Renal cortical epithelial cell (primary cell): ENCODE measurements at regions not wholly inside any gene's neighbourhood (a gene's known extent, or its start where the extent isn't known, plus 50 kb on each side); places are given as distances from the start of the nearest gene placed in this dataset.
A peak's percentile ranks its signal among the peaks of the same experiment; 100 is the strongest.

ENCODE experiments used
- DNase-seq: peaks from one replicate; pipeline ENCODE4 v3.0.0-alpha.2; 2011; ENCODE audit warnings: low read depth

DNA sequence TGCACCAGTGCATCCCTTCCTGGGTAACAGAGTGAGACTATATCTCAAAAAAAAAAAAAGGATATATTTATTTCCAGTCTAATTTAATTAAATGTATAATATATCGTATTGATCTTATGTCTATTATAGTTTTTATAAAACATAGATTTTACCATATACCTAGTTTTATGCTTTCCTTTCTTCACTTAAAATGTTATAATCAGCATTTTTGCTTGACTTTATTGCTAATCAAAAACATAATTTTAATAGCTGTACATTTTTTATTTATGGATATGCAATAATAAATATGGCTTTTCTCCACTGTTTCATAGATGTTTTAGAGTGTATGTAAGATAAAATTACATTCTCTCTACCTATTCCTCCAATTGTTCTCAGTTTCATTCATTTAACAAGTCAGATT, 958.0 kb downstream of the EPHA4 start:
- DNase-seq, result no peak

DNA sequence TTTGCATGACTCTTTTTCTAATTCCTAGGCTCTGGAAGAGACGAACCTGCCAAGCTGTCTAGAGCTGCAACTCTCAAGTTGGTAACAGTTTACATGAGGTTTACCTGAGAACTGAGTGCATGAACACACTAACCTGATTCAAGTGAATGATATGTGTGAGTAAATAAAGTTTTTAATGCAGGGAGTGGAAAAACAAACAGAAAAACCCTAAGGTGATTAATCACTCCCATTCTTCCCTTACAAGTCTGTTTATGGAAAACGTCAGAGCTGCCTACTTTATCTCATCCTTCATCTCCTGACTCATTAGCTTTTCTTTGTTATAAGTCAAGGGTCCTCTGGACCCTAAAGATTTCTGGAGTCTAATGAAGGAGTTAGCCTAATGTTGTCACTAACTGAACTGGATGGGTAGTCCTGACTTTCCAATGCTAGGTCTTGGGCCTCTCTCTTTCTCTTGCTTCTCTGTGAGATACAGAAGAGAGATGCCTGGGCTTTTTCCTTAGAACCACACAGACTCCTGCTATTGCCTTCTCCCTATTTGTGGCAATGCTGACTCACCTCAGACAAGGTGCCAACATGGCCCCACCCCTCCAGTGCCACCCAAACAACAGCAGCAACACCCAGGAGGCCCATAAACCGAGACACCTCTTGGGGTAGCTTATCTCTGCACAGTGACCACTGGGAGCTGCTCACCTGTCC, 952.4 kb downstream of the EPHA4 start:
- DNase-seq, result peak; percentile 69

DNA sequence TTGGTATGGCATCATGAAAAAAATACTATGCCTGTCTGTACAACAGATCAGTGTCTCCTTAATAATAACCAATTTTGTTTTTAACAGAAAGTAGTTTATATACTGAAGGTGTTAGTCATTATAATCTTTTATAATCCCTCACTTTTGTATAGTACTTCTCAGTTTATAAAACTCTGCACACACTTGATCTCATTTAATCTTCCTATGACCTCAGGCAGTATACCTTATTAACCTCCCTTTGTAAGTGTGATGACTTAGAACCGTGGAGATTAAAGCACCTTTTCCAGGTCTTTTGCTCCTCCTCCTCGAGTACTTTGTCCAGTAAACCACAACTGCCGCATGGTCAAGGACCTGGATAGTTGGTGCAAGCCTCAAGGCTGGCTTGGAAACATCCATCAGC, 945.5 kb downstream of the EPHA4 start:
- no peak for DNase-seq

GRCh38 chr2:220628252-220628651, 943.9 kb downstream of the EPHA4 start:
- DNase-seq, result no peak

DNA sequence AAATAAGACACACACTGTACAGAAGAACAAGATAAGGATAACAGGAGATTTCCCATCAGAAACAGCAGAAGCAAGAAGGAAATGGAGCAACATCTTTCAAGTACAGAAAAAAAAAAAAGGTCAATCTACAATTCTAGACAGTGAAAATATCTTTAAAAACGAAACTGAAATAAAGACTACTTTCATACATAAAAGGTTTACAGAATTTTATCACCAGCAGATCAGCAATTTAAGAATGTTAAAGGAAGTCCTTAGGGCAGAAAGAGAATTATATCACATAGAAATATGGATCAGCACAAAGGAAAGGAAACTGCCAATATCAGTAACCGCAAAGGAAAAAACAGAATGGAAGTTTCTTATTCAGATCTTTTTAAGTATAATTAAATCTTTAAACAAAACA, 931.0 kb downstream of the EPHA4 start:
- DNase-seq, result no peak

DNA sequence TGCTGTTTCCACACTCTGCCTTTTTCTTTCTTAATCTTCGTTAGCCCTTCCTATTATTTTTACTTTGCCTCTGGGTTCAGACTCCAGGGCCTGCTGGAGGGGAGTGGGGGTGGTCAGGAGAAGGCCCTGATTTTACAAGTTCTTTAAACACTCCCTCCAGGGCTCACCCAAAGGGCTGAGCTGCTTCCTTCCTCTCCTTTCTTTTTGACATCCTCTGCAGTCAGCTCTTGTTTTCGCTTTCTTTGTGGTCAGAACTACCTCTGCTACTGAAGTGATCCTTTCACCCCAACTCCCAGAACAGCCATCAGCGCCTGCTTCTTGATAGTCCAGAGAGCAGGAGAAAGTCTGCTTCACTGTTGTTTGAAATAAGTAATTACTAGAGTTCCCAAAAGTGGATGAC, 925.7 kb downstream of the EPHA4 start:
- DNase-seq, result no peak

GRCh38 chr2:220648628-220649027, 923.5 kb downstream of the EPHA4 start:
- no peak for DNase-seq

DNA sequence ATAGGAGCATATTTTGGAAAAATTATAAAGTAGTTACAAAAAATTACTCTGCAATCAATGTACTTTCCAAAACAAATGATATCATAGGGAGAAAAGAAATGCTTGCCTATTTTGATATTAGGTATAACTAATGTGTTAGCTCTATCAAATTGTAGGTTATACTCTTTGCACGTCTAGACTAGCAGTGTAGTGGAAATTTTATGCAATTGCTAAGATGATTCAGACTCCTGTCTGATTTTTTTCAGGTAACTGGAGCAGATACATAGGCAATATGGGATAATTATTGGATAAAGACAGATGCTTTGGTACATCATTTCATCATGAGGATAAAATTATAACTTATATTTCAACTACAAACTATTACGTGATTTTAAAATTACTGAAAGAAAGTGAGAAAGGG, 918.3 kb downstream of the EPHA4 start:
- DNase-seq, result no peak

DNA sequence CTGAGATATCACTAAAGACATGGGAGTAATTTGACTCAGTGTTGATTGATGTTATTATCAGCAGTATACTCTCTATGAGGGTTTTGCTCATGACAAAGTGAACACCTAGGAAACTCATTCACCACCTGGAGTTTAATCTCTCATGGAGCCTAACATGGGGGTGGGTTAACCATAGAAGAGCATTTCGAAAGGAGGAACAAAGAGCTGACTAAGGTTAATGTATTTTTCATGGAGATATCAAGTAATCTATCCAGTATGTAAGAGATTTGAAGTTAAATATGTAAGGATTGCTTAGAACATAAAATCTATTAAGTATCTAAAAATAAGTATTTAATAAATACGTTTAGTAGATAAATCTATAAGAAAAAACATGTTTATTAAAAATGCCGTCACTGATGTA, 917.8 kb downstream of the EPHA4 start:
- no peak for DNase-seq

GRCh38 chr2:220660277-220661145, 911.6 kb downstream of the EPHA4 start:
- DNase-seq, result peak; percentile 38

DNA sequence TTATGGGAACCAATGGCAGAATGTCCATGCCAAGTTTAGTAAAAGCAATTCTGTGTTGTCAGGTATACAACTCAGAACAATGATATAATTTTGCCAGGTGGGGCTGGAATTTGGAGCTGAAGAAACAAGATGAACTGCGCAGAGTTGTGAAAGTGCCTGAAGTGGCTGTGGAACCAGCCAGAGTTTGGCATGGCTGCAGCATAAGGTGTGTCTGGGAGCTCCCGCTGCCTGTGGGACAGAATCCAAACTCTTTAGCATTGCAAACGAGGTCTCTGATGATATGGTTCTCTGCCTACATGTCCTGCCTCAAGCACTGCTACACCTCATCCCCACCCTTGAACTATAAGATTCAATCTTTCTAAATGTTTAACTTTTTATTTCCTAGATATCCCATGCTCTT, 909.7 kb downstream of the EPHA4 start:
- DNase-seq, result no peak

DNA sequence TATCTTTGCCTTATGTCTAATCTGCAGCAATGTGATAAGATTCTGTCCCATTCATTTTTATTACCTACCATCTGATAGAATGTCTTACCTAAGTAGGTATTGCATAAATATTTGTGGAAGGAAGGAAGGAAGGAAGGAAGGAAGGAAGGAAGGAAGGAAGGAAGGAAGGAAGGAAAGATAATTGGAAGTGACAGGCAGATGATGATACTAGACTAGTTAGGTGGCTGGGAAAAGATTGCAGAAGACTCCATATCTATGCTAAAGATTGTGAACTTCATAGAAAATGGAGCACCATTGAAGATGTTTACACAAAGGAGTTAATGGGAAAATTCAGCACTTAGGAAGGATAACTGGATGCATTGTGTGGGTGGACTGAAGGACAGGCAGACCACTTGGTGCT, 909.0 kb downstream of the EPHA4 start:
- no peak for DNase-seq

GRCh38 chr2:220664272-220665107, 907.6 kb downstream of the EPHA4 start:
- no peak for DNase-seq

GRCh38 chr2:220665108-220665471, 907.0 kb downstream of the EPHA4 start:
- no peak for DNase-seq

DNA sequence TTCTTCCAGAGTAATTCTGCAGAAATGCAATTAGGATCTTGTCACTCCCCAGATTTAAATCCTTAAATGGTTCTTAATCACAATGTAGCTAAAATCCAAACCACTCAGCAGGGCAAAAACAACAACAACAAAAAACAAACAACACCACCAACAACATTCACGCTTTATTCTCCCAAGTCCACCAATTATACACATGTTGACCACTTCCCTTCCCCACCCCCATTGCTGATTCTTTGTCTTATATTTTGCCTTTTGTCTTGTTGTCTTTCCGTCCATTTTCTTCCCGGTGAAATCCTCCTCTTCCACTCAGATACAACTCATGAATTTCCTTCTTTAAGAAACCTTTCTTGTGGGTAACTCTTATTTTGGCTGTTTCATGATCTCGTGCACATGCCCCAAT, 902.8 kb downstream of the EPHA4 start:
- no peak for DNase-seq

- peak; percentile 44 for DNase-seq
Observed at GRCh38 chr2:220670511-220670910, 901.6 kb downstream of the EPHA4 start.

DNA sequence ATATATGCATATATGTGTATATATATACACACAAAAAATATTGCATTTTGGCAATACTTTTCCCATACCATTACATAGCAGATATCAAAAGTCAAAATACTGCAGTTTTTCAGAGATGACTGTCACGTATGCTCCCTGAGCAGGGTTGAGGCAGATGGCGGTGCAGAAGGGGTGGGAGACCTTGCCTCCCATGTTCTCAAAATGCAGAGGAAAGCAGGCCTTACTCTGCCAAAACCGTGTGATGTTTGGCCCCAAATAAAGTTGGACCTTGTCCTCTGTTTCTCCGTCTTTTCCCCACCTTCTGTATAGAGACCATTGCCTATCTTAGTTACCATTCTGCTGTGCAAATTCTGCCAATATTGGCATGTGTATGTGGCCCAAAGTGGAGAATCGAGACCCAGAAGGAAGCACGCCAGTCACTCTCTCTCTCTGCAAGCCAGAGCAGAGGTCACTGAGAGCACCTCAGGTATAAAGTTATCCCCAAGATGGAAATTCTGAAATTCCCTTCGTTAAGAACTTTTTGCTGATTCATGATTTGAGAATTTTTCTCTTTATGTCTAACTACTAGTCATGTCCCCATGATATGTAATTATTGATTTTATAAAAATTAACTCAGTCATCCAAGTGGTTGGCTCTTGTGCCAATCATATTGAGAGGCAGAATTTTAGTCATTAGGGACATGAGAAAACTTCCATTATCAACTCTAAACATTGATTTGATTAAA, 898.8 kb downstream of the EPHA4 start:
- no peak for DNase-seq

DNA sequence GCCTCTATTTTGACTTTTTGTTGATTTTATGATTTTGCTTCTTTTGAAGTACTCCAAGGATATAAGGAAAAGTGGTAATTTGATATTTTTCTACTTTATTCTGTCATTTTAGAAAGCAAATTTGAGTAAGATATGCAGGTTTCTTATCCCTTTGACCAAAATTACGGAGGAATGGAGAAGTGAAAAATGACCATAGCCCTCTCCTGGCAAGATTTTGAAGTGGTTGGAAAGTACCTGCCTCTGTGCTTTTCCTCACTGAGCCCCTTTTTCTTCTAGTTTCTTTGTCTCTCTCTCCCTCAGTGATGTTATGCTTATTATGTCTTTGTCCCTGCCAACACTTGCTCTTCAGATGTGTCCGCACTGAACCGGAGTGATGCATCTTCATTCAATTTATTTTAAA, 898.1 kb downstream of the EPHA4 start:
- DNase-seq, result no peak

- no peak for DNase-seq
Observed at GRCh38 chr2:220676695-220677094, 895.4 kb downstream of the EPHA4 start.

DNA sequence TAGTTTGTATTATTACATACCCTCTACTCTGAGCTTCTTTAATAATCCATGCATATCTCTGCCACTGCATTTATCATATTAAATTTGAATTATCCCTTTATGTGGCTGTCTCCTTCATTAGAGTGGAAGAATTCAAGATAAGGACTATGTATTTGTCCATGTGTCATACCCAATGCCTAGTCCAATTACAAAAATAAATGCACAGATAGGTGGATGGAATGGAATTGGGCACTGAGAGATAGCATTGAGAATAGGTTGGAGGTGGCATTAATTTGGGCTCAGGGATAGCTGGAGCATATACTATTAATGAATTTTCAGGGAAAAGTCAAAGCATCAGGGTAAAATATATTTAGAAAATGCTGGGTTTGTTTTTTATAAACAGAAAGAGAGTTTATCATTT, 893.2 kb downstream of the EPHA4 start:
- no peak for DNase-seq

DNA sequence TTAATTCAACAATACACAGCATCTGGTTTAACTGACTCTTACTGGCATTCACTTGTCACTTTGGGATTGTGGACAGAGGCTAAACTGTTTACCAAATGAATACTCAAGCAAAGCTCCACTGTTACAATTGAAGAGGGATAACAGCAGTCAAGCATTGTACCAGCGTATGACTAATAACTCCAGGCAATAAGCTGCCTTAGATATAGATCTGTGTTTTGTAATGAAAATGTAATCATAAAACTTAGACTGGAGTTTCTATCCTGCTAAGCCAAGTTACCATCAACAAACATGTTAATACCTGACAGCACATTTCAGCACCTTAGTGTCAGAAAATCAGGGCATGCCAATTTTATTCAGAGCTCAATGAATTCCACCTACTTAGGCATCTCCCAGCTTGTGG, 889.5 kb downstream of the EPHA4 start:
- peak; percentile 15 for DNase-seq

DNA sequence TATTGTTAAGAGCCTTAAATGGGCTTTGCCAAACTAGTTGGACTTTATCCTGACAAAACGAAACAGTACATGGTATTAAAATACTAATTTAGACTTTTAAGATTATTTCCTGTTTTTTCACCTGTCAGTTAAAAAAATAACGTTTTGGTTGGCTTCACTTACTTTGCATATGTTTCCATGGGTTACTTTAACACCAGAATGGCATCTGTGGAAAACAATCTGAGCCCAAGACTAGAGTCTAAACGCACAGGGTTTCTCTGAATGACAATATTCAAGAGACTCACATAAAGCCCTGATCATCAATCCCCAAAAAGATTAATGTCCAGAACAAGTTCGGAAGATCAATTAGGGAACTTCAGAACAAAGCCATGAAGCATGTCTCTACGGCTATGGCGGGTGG, 888.0 kb downstream of the EPHA4 start:
- no peak for DNase-seq
